Smooth muscle cell (in vitro differentiated cells): ENCODE measurements at regions not wholly inside any gene's neighbourhood (a gene's known extent, or its start where the extent isn't known, plus 50 kb on each side); places are given as distances from the start of the nearest gene placed in this dataset.

ENCODE experiments used
- DNase-seq: peaks from one replicate; lab custom pipeline; 2025; ENCODE audit not compliant: unreplicated experiment; lab: John Stamatoyannopoulos, UW
- H2AFZ ChIP-seq: fragments of 200-600 bp; sonication (generic); 2 replicates; pipeline ENCODE4 v1.6.0; 2016; ENCODE audit warnings: antibody characterized with exemption, low read depth, mild to moderate bottlenecking
- H3F3A ChIP-seq: fragments of 200-600 bp; sonication (generic); 2 replicates; pipeline ENCODE4 v1.6.0; 2017; ENCODE audit warnings: antibody characterized with exemption, low read depth
- H3K27ac ChIP-seq: fragments of 200-600 bp; sonication (generic); 2 replicates; pipeline ENCODE4 v1.5.1; 2016; ENCODE audit warnings: low read depth, mild to moderate bottlenecking
- H3K27me3 ChIP-seq: fragments of 200-600 bp; sonication (generic); 2 replicates; pipeline ENCODE4 v1.6.1; 2016; ENCODE audit warnings: low read depth, mild to moderate bottlenecking
- H3K36me3 ChIP-seq: fragments of 200-600 bp; sonication (generic); 2 replicates; pipeline ENCODE4 v1.5.1; 2016; ENCODE audit warnings: low read depth
- H3K4me1 ChIP-seq: fragments of 200-600 bp; sonication (generic); 2 replicates; pipeline ENCODE4 v1.5.1; 2016; ENCODE audit warnings: low read depth
- H3K4me2 ChIP-seq: fragments of 200-600 bp; sonication (generic); 2 replicates; pipeline ENCODE4 v1.6.0; 2016; ENCODE audit warnings: mild to moderate bottlenecking
- H3K4me3 ChIP-seq: fragments of 200-600 bp; sonication (generic); 2 replicates; pipeline ENCODE4 v1.5.1; 2016; ENCODE audit warnings: mild to moderate bottlenecking
- H3K79me2 ChIP-seq: fragments of 200-600 bp; sonication (generic); 2 replicates; pipeline ENCODE4 v1.6.0; 2016; ENCODE audit warnings: low read depth, mild to moderate bottlenecking
- H3K9ac ChIP-seq: fragments of 200-600 bp; sonication (generic); 2 replicates; pipeline ENCODE4 v1.6.0; 2016; ENCODE audit warnings: low read depth
- H3K9me3 ChIP-seq: fragments of 200-600 bp; sonication (generic); replicated peaks from 2 replicates; pipeline ENCODE4 v1.5.1; 2016; ENCODE audit warnings: low read depth
- H4K20me1 ChIP-seq: fragments of 200-600 bp; sonication (generic); 2 replicates; pipeline ENCODE4 v1.6.0; 2016; ENCODE audit warnings: low read depth
- WGBS: methylation state at CpG from one replicate; pipeline ENCODE4 v1.1.7; 2016; ENCODE audit warnings: low lambda C conversion rate; 5-methylcytosine and 5-hydroxymethylcytosine counted together
- TF ChIP-seq, protein P1 (sequence below): fragments of 200-600 bp; sonication (generic); IDR thresholded peaks from 2 replicates; pipeline ENCODE4 v1.5.1; 2017; ENCODE audit warnings: borderline replicate concordance, mild to moderate bottlenecking, antibody characterized with exemption; ENCODE audit not compliant: insufficient read depth, poor library complexity, severe bottlenecking

DNA sequence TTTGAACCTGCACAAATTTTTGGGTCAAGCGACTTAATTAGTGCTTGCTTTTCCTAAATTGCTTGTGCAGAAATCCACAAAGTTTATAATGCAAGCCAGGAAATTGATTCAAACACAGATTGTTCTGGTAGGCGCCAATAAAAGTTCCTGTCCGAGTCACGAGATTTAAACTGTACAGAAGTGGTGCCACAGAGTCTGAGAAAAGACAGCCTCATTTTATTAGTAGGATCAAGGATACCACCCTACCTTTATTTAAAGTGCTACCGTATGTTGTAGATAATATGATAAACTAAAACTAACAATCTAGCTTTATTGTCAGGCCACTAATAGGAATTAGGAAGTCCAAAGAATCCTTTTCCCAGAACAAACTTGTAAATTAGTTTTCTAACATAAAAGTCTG, 696.7 kb downstream of the TNS3 start:
- peak overlapping the region; percentile 16 for H2AFZ ChIP-seq
- no peaks in the 10 kb centered on the region for H3K79me2 ChIP-seq
- H3K27me3 ChIP-seq = no peaks in the 10 kb centered on the region
- no peaks in the 10 kb centered on the region for H4K20me1 ChIP-seq
- H3K9ac ChIP-seq = no peak overlapping the region
- TF ChIP-seq, protein P1, sequence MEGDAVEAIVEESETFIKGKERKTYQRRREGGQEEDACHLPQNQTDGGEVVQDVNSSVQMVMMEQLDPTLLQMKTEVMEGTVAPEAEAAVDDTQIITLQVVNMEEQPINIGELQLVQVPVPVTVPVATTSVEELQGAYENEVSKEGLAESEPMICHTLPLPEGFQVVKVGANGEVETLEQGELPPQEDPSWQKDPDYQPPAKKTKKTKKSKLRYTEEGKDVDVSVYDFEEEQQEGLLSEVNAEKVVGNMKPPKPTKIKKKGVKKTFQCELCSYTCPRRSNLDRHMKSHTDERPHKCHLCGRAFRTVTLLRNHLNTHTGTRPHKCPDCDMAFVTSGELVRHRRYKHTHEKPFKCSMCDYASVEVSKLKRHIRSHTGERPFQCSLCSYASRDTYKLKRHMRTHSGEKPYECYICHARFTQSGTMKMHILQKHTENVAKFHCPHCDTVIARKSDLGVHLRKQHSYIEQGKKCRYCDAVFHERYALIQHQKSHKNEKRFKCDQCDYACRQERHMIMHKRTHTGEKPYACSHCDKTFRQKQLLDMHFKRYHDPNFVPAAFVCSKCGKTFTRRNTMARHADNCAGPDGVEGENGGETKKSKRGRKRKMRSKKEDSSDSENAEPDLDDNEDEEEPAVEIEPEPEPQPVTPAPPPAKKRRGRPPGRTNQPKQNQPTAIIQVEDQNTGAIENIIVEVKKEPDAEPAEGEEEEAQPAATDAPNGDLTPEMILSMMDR = no peak
- H3K4me1 ChIP-seq = no peaks in the 10 kb centered on the region
- H3K4me3 ChIP-seq = no peak overlapping the region
- peaks cover 9% of the 10 kb centered on the region for H3K36me3 ChIP-seq
- H3K4me2 ChIP-seq = no peak overlapping the region
- no peak for DNase-seq
- 39% methylated on average over 5 of the region's 5 CpGs for WGBS
- no peaks in the 10 kb centered on the region for H3F3A ChIP-seq
- H3K27ac ChIP-seq = no peak overlapping the region
- H3K9me3 ChIP-seq = peaks cover 7% of the 10 kb centered on the region

DNA sequence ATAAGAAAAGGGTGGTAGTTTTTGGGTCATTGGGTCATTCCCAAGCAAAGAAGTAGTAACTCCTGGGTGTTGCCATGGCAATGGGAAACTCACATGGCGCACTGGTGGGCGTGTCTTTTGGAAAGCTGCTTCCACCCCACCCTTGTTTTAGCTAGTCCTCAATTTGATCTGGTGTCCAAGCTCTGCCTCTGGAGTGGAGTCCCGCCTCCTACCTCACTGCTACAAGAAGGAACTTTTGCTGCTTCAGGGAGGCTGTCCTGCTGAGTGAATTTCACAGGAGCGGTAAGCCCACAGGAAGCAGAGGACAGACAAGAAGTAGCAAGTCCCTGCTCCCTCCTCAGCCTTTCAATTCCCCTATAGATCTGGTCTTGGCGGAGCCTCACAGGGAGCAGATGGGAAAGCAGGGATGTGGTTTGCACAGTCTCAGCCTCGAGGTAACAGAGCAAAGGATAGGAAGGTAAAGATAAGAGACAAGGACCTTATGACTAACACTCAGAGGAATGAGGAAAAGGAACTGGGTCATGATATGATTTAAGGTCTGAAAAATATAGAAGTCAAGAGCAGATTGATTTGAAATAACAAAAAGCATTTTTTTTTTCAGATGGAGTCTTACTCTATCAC, 700.3 kb downstream of the TNS3 start:
- 78% methylated on average over 6 of the region's 6 CpGs for WGBS

DNA sequence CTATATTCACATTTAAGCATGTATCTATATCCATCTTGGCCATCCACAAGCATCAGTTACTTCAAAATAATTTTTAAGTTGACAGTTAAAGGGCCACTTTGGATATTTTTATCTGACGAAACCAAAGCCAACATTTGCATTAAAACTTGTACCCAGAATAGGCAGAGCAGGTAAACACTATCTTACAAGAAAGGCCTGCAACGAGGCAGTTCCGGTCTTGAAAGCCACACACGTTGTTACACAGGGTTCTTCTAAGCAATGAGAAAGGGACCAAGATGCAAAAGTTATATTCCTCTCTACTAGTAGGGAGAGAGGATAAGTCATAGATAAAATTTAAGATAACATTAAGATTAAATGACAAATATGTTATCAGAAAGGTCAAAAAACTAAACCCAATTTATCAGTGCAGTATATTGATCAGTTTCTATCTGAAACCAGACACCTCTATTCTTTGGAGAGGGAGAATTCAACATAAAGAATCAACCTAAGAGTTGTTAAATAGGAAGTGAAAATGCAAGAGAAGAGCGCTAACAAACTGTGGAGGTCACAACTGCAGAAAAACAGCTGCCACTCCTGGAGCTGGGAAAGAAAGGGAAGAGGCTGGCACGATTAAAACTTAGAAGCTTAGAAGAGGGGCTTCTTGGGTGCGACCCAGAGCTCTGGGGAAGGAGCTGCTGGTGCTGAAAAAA, 701.3 kb downstream of the TNS3 start:
- Histone ChIP-seq H3K36me3 (no peaks in the 10 kb centered on the region), H3K27me3 (no peaks in the 10 kb centered on the region), H3K4me1 (no peaks in the 10 kb centered on the region), H3K9ac (no peak overlapping the region), H4K20me1 (no peaks in the 10 kb centered on the region), H3K4me2 (no peak overlapping the region), H3K79me2 (no peaks in the 10 kb centered on the region), H2AFZ (peak overlapping the region; percentile 72), H3K27ac (no peak overlapping the region), H3K4me3 (no peak overlapping the region), H3F3A (no peaks in the 10 kb centered on the region), H3K9me3 (no peaks in the 10 kb centered on the region)
- TF ChIP-seq, protein P1 = no peak
- 81% methylated on average over 7 of the region's 7 CpGs for whole genome bisulfite sequencing
- no peak for DNase-seq

More for the DNA sequence above, 700.3 kb downstream of the TNS3 start:
- no peaks in the 10 kb centered on the region for H3K4me1 ChIP-seq
- no peaks in the 10 kb centered on the region for H4K20me1 ChIP-seq
- no peaks in the 10 kb centered on the region for H3K27me3 ChIP-seq
- H3K9me3 ChIP-seq = no peaks in the 10 kb centered on the region
- no peaks in the 10 kb centered on the region for H3K36me3 ChIP-seq
- H3K27ac ChIP-seq = no peak overlapping the region
- no peak overlapping the region for H3K4me3 ChIP-seq
- TF ChIP-seq, protein P1 = no peak
- no peak for DNase-seq
- H2AFZ ChIP-seq = no peak overlapping the region
- H3F3A ChIP-seq = no peaks in the 10 kb centered on the region
- H3K4me2 ChIP-seq = no peak overlapping the region
- no peak overlapping the region for H3K9ac ChIP-seq
- H3K79me2 ChIP-seq = no peaks in the 10 kb centered on the region

DNA sequence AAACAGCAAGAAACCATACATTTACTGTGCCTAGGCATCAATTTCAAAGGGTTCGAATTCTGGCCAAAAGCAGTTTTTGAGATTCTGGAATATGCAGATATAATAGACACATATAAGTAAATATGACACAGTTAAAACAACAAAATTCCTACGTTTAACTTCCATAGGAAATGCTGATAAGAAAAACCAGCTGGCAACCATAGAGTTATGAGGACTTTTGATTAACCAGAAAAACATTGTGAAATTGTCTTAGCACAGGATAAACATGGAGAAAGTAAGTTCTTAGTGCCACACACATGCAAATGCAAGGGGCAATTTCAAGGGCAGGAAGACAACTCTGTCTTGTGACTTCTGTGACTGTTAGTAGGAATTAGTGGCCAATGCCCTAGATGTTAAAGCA, 702.1 kb downstream of the TNS3 start:
- 51% methylated on average over 2 of the region's 2 CpGs for WGBS
- Histone ChIP-seq H2AFZ (peak overlapping the region; percentile 72), H3K79me2 (no peaks in the 10 kb centered on the region), H3K27me3 (no peaks in the 10 kb centered on the region), H3F3A (no peaks in the 10 kb centered on the region), H3K9ac (no peak overlapping the region), H3K9me3 (no peaks in the 10 kb centered on the region), H3K4me1 (no peaks in the 10 kb centered on the region), H3K4me2 (peak overlapping the region; percentile 50), H3K4me3 (no peak overlapping the region), H4K20me1 (no peaks in the 10 kb centered on the region), H3K36me3 (no peaks in the 10 kb centered on the region), H3K27ac (no peak overlapping the region)
- TF ChIP-seq, protein P1 = no peak
- DNase-seq = no peak
